Spleen (tissue), 11 donors: ENCODE measurements at regions not wholly inside any gene's neighbourhood (a gene's known extent, or its start where the extent isn't known, plus 50 kb on each side); places are given as distances from the start of the nearest gene placed in this dataset.

Source experiments
- DNase-seq: peaks from one replicate; pipeline ENCODE4 v3.0.0-alpha.2; 2020
- H3K27ac ChIP-seq, 8 donors: fragments of 200-600 bp; sonication (generic) in 7 of 8; 1 replicate in 4 of 8; 2 replicates in 4 of 8; pipeline versions ENCODE4 v1.5.0 to v1.8.0; 2016 to 2021; ENCODE audit warnings: inconsistent platforms in 4 of 8, mild to moderate bottlenecking in 4 of 8, moderate library complexity in 1 of 8
- H3K27me3 ChIP-seq, 7 donors: fragments of 200-600 bp; sonication (generic) in 6 of 7; replicated peaks in 1 of 7; 1 replicate in 4 of 7; 2 replicates in 3 of 7; pipeline versions ENCODE4 v1.5.0 to v1.8.0; 2016 to 2021; ENCODE audit warnings: inconsistent platforms in 3 of 7, mild to moderate bottlenecking in 1 of 7
- H3K36me3 ChIP-seq, 6 donors: fragments of 200-600 bp; sonication (generic) in 5 of 6; 1 replicate in 4 of 6; 2 replicates in 2 of 6; pipeline versions ENCODE4 v1.5.0 to v1.8.0; 2016 to 2021; ENCODE audit warnings: inconsistent platforms in 2 of 6
- H3K4me1 ChIP-seq, 6 donors: fragments of 200-600 bp; sonication (generic) in 5 of 6; 1 replicate in 3 of 6; 2 replicates in 3 of 6; pipeline versions ENCODE4 v1.5.0 to v1.8.0; 2016 to 2021; ENCODE audit warnings: inconsistent platforms in 3 of 6
- H3K4me3 ChIP-seq, 8 donors: fragments of 200-600 bp; sonication (generic) in 7 of 8; 1 replicate in 4 of 8; 2 replicates in 4 of 8; pipeline versions ENCODE4 v1.5.0 to v1.8.0; 2016 to 2021; ENCODE audit warnings: inconsistent platforms in 4 of 8, mild to moderate bottlenecking in 4 of 8, moderate library complexity in 2 of 8
- H3K9me3 ChIP-seq, 8 donors: fragments of 200-600 bp; sonication (generic) in 7 of 8; 1 replicate in 4 of 8; 2 replicates in 4 of 8; pipeline versions ENCODE4 v1.5.0 to v1.8.0; 2016 to 2021; ENCODE audit warnings: inconsistent platforms in 4 of 8
- CTCF ChIP-seq, 11 experiments: fragments of 200-600 bp in 7 of 11; fragments of 450-650 bp in 4 of 11; sonication (generic) in 4 of 11; IDR thresholded peaks in 8 of 11; conservative IDR thresholded peaks in 3 of 11; 1 replicate in 7 of 11; 2 replicates in 4 of 11; pipeline versions ENCODE4 v1.4.0 to v1.8.0; 2016 to 2021; ENCODE audit warnings: antibody characterized with exemption in 11 of 11, inconsistent platforms in 4 of 11, mild to moderate bottlenecking in 1 of 11
- POLR2A ChIP-seq, 3 donors: fragments of 450-650 bp; IDR thresholded peaks; one replicate each; pipeline ENCODE4 v1.5.1; 2017; ENCODE audit warnings: antibody characterized with exemption in 3 of 3, mild to moderate bottlenecking in 1 of 3
- POLR2AphosphoS5 ChIP-seq, 3 donors: sonication (generic); formaldehyde crosslinking; IDR thresholded peaks; one replicate each; pipeline ENCODE4 v1.5.1; 2017; ENCODE audit warnings: antibody characterized with exemption in 3 of 3
- WGBS, 5 donors: extraction: QIAGEN DNeasy Blood & Tissue Kit in 3 of 5; methylation state at CpG; one replicate each; pipeline versions ENCODE4 v1.1.5 to v1.1.7; 2013 to 2018; 5-methylcytosine and 5-hydroxymethylcytosine counted together
- intact Hi-C: fragments of 100-400 bp; cut with DNase I; formaldehyde crosslinking; loops from one replicate; pipeline ENCODE4 v1.15.0; 2023; ENCODE audit warnings: low total_unique reads
- donor health status: healthy with polysubstance abuse.
- donor health status: DM: no; HTN: no; CAD: no; lungs with moderate emphysema.
- donor health status: DM: no; HTN: no; CAD: no.
- donor health status: Bipolar disorder and iron deficiency.
- donor health status: healthy.
- donor health status: DM: no; HTN: no; CAD: no.
- donor health status: DM: yes; HTN: yes; CAD: no.

DNA sequence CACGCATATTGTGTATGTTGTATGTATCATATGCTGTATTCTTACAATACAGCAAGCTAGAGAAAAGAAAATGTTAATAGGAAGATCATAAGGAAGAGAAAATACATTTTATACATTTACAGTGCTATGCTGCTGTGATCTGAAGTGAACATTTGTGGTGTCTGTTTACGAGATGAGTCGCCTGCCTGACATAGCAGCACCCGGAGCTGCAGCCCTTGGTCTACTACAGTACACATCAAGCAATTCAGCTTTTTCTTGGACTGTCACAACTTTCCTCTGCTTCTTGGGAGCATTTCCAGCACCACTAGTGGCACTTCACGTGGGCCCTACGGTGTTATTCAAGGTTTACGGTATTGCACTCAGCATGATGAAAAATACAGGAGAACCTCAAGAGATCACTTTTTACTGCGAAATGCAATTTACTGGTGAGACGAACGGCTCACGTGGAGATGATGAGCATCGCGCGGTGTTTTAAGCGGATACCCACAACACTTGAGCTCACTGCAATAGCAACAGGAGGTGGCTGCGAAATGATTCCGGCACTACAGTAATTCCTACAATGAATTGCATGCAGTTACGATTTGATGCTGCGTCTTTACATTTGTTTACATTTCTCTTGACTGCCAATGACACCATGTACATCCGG, 308.4 kb downstream of the FGF9 start:
- intact Hi-C loops: no loop called here
- H3K4me1 ChIP-seq: no peaks in the 10 kb centered on the region
- no peak for DNase-seq
- H3K27ac ChIP-seq: no peak overlapping the region
- H3K36me3 ChIP-seq: no peaks in the 10 kb centered on the region
- H3K9me3 ChIP-seq: no peaks in the 10 kb centered on the region
- no peak for TF ChIP-seq POLR2AphosphoS5 (IDR thresholded peaks at IDR 0.05)
- no peak for TF ChIP-seq POLR2A (IDR thresholded peaks at IDR 0.05)
- TF ChIP-seq CTCF (IDR thresholded peaks at IDR 0.05 in 8 of 11, conservative IDR thresholded peaks at IDR 0.05 in 3 of 11): no peak
- H3K4me3 ChIP-seq: no peak overlapping the region
- WGBS, 5 donors: 87 to 92% (median 89%) methylated on average over 20 of the region's 20 CpGs
- H3K27me3 ChIP-seq: no peaks in the 10 kb centered on the region

DNA sequence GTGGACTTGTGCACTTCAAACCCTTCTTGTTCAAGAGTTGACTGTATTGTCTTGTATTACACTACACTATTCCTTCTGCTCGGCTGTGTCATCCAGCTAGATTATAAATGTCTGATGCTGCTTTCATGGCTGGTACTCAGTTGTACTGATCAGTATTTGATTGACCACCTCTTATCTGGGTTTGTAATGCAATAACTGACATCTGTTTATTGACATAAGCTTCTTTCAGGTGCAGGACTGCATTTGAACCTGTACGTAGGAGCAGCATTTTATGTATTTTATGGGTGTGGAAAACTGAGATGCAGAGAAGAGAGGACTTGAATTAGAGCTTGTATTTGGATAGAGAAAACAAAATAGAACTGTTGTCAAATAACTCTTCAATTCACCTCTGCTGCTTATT, 309.2 kb downstream of the FGF9 start:
- TF ChIP-seq CTCF (IDR thresholded peaks at IDR 0.05 in 8 of 11, conservative IDR thresholded peaks at IDR 0.05 in 3 of 11) (no peak), POLR2AphosphoS5 (IDR thresholded peaks at IDR 0.05) (no peak), POLR2A (IDR thresholded peaks at IDR 0.05) (no peak)
- no peaks in the 10 kb centered on the region for H3K27me3 ChIP-seq
- intact Hi-C loops: no loop called here
- no peak overlapping the region for H3K4me3 ChIP-seq
- DNase-seq: no peak
- H3K4me1 ChIP-seq: no peaks in the 10 kb centered on the region
- H3K36me3 ChIP-seq: no peaks in the 10 kb centered on the region
- H3K27ac ChIP-seq: no peak overlapping the region
- WGBS, 5 donors: 76 to 88% (median 83%) methylated on average over 2 of the region's 2 CpGs
- H3K9me3 ChIP-seq: no peaks in the 10 kb centered on the region

DNA sequence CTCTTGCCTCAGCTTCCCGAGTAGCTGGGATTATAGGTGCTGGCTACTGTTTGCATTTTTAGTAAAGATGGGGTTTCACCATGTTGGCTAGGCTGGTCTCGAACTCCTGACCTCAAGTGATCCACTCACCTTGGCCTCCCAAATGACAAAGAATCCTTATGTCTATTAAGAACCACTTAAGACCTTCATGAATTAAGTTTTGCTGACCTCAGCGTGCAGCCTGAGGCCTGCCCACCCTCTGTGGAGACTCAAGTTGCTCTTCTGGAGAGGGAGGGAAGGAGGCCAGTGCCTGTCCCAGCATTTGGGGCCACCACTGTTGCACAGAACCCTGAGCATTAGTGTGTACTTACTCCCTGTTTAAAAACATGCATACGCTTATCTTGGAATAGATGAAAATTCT, 313.3 kb downstream of the FGF9 start:
- Histone ChIP-seq H3K36me3 (no peaks in the 10 kb centered on the region), H3K4me3 (no peak overlapping the region), H3K27me3 (no peaks in the 10 kb centered on the region), H3K27ac (no peak overlapping the region), H3K9me3 (no peaks in the 10 kb centered on the region), H3K4me1 (no peaks in the 10 kb centered on the region)
- TF ChIP-seq POLR2A (IDR thresholded peaks at IDR 0.05): no peak
- TF ChIP-seq CTCF (IDR thresholded peaks at IDR 0.05 in 8 of 11, conservative IDR thresholded peaks at IDR 0.05 in 3 of 11): no peak
- TF ChIP-seq POLR2AphosphoS5 (IDR thresholded peaks at IDR 0.05): no peak
- 73 to 88% (median 83%) methylated on average over 4 of the region's 4 CpGs for WGBS, 5 donors
- no peak for DNase-seq
- intact Hi-C loops: no loop called here

- no peak overlapping the region for H3K4me3 ChIP-seq
- intact Hi-C loops: no loop called here
- no peak overlapping the region for H3K27ac ChIP-seq
- no peaks in the 10 kb centered on the region for H3K27me3 ChIP-seq
- TF ChIP-seq POLR2A (IDR thresholded peaks at IDR 0.05): no peak
- TF ChIP-seq POLR2AphosphoS5 (IDR thresholded peaks at IDR 0.05): no peak
- TF ChIP-seq CTCF (IDR thresholded peaks at IDR 0.05 in 8 of 11, conservative IDR thresholded peaks at IDR 0.05 in 3 of 11): no peak
- whole genome bisulfite sequencing, 5 donors: 73 to 84% (median 83%) methylated on average over 9 to 10 of the region's 10 CpGs
- no peaks in the 10 kb centered on the region for H3K9me3 ChIP-seq
- H3K4me1 ChIP-seq: no peaks in the 10 kb centered on the region
- no peak for DNase-seq
- no peaks in the 10 kb centered on the region for H3K36me3 ChIP-seq
Measured at GRCh38 chr13:21986602-21987001, 315.7 kb downstream of the FGF9 start.
